ENCODE measurements at regions not wholly inside any gene's neighbourhood (a gene's known extent, or its start where the extent isn't known, plus 50 kb on each side); places are given as distances from the start of the nearest gene placed in this dataset.

DNA sequence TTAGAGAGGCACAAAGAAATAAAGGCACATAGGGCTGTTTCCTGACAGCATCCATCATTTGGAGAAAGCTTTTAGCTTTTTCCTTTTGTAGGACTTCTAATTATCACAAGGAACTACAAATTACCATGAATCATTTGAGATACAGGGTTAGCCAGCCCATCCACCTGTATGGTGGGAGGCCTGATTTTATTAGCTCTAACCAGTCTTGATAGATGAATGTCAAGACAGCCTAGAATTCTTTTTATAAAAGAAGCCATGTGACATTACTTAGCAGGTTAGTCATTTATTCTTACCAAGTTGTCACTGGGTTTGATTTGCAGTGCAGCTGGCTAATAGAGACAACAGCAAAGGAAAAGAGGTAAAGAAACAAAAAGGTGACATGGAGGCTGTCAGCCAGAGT is 618.1 kb downstream of the ZNF385D start:
- DNase-seq = no peak

DNA sequence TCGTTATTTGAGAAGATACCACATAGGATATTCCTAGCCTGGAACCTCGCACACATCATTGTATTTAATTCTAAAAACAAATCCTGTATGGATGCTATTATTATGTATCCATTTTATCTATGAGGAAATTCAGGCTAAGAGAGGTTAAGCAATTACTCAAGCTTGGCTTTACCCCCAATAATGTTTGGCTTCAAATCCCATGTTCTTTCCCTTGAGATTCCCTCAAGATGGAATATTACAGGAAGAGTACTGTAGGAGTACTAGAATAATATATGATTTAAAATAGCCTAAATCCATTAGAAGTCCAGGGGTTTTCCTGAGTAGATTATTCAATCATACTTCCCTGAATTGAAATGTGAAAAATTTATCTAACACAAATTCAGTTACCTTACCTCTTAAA is 630.2 kb downstream of the ZNF385D start:
- no peak for DNase-seq

DNA sequence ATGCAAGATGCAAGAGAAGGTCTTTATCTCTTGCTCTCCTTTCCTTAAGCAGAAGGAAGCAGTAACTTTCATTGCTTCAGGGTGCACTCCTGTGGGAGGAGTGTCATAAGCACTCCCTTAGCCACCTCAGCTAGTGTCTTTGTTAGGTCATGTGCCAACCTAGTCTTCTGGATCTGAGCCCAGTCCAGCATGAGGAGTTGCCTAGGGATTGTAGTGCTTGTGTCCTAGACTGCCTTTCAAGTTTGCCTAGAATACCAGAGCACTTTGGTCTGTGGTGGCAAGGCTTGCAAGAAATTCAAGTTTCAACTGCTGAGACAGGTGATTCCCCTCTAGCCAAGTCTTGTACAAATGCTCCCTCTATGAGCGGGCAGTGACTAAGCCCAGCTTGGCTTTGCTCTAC is 633.6 kb downstream of the ZNF385D start:
- DNase-seq = no peak

DNA sequence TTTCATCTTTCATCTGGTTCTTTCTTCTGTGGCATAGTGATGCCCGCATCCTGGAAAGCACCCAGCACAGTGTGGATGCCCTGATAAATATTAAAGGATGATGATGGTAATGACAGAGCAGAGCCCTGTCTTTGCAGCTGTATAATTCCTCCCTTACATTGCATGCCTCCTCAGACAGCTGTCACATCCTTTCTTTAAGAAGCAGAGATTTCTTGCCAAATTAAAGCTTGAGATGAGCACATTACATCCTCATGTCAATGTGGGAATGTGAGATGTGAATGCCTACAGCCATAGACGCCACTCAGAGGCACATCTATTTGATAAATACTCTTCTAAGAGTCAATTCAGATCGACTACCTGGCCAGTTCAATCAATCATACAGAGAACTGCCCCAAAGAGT is 642.0 kb downstream of the ZNF385D start:
- no peak for DNase-seq

DNA sequence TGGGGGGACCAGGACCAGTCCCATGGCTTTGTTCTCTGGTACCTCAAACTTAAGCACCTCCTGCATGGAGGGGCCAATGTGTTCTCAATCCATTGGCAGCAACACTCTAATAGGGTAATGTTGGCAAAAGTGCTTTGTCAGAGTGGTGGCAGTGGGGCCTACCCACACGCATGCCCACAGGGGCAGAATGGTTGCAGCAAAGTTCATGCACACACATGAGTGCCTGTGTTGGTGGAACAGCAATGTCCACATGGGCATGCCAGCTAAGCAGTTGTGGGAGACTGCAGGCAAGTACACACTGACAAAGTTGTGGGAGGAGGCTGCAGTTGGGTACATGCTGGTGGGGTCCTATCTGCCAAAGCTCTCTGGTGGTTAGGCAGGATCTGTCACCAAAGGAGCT is 645.2 kb downstream of the ZNF385D start:
- no peak for DNase-seq

DNA sequence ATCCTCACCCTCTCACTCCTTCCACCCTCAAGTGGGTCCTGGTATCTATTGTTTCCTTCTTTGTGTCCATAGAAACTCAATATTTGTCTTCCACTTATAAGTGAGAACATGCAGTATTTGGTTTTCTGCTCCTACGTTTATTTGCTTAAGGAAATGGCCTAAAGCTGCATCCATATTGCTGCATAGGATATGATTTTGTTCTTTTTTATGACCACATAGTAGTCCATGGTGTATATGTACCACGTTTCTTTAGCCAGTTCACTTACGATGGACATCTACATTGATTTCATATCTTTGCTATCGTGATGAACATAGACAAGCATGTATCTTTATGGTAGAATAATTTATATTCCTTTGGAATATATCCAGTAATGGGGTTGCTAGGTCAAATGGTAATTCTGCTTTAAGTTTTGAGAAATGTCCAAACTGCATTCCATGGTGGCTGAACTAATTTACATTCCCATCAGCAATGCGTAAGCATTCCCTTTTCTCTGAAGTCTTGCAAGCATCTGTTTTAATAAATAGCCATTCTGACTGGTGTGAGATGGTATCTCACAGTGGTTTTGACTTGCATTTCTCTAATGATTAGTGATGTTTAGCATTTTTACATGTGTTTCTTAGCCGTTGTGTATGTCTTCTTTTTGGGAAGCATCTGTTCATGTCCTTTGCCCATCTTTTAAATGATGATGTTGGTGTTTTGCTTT is 650.2 kb downstream of the ZNF385D start:
- no peak for DNase-seq

DNA sequence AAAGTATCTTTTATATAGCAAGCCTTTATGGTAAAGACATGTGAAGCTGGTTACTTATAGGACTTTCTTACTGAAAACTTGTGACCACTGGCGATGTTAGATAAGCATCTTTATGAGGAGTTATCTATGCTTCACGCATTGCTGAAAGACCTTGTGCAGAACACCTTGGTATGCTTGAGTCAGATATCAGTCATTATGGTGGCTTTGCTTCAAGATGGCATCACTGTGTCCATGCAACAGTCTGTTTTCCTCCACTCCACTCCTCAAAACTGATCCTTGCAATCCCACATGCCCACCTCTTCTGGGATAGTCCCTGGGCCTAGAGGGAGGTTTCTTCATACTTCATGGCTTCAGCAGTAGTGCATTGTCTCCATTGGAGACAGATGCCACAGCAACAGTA is 656.3 kb downstream of the ZNF385D start:
- DNase-seq = no peak

DNA sequence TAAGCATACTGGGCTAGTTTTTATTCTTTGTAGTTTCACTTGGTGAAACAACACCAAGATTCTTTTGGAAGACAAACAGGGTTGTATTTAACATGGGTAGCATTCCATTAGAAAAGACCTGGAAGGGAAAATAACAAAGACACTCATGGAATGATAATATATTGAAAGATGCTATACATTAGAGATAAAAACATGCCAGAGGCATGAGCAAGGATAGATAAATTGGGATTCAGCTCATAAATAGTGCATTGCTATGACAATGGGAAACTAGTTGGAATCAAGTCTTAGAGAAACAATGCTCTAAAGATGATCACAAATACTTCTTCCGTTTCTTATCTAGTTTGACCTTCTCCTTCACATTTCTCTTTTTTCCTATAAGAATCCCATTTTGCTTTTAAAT is 677.4 kb downstream of the ZNF385D start:
- no peak for DNase-seq

DNA sequence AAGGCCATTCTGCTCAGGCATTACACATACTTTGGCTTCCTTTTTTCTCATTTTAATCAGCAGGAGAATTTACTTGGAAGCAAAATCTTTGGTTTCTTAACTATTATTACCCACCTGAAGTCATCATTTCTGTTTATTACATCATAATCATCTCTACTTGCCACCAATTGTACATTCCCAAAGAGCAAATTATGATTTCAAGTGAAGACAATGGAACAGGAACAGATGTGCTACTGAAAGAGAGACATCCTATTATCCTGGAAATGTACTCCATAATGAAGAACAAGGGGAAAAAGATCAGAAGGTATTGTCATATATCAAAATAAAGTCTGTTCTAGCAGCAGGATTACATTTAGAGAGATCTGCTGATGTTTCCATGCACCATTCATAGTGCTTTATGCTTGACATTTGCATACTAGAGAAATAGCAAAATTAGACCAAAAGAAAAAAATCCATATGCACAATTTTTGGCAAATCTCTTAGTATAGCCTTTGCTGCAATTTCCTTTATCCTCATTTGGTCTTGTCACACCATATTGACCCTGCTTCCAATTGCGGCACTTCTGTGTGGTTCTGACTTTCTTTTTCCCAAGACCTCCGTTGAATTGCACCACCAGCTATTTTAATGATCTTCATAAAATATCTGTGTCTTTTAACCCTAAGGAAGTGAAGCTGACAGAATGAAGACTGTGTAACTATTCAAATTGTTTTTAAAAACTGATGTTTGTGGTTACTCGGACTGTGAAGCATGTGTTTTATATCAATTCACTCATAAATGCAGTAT is 683.8 kb downstream of the ZNF385D start:
- DNase-seq = no peak

DNA sequence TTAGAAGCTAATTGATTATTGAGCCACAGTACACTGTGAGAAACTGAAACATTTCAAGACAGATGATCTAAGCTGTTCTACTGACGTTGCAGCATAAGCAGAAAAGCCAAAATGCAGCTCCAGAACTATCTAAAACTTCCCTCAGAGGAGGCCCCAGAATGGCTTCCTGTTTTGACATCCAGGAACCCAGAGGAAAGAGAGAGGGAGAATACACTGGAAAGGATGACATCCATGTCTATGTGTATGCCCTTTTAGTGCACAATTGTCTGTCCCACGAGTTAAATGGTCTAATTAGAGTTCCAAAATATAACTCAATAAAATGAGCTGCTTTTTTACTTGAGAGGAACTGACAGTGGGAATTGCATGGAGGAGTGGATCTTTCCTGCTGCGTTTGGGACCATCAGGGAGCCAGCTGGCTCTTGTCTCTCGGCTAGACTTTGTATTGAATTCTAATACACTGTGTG is 688.1 kb downstream of the ZNF385D start:
- no peak for DNase-seq

DNA sequence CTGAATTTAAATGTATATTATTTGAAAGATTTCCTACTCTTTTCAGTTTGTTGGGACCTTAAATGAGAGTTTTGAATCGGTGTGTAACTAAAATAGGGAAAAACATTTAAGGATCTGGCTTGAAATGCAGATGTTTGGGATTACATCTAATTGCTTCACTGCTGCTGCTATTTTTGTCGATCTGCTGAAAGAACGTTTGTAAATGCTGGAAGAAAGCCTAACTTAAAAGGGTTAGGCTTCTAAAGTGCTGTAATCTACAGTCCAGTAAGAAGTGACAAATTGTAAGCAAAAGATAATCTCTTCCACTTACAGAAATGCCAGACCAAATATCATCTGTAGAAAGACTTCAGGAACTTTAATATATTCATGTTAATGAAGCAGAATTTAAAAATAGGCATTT is 691.6 kb downstream of the ZNF385D start:
- no peak for DNase-seq

DNA sequence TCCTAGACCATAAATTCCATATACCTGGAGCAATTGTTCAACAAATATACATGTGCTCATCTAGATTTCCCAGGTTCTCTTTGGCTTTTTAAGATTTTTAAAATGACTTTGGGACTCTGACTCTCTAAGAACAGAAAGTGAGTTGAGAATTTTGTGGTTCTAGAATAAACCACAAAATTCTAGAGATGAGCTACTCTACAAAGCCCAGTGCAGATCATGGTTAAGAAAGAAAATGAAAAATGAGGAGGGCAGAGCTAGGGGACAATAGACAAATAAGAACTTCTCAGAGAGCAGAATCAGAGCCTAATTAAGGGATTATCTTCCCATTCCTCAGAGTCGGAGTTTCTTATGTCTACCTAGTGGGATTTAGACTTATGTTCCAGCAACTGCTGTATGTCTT is 694.7 kb downstream of the ZNF385D start:
- DNase-seq = no peak

DNA sequence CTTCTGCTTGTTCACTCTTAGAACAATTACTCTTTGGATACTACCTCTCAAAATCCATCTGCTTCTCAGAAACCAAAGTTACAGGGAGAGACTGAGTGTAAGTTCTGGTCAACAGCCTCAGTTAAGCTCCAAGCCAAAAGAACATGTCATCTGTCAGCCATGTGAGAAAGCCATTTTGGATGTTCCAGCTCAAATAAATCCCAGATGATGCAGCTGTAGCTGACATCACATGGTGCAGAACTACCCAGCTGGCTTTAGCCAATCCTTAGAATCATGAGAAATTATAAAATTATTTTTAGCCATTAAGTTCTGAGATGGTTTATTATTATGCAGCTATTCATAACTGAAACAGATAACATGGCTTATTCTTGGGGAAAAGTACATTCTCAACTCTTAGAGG is 696.0 kb downstream of the ZNF385D start:
- no peak for DNase-seq

DNA sequence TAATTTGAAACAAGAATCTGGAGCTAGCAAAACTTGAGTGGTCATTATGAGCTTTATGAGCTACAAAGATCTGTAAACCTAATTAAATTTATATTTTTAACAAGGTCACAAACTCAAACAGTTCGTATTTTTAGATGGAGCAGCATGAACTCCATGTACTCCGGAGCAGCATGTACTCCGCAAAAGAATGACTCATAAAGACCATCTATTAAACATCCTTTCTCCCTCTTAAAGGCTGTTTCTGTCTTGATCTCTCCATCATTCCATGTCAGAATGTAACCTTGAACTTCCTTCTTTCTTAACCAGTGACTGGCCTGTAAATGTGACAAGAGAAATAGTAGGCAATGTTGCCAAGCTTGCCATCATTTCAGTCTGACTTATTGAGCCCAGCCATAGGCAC is 696.9 kb downstream of the ZNF385D start:
- DNase-seq = no peak

DNA sequence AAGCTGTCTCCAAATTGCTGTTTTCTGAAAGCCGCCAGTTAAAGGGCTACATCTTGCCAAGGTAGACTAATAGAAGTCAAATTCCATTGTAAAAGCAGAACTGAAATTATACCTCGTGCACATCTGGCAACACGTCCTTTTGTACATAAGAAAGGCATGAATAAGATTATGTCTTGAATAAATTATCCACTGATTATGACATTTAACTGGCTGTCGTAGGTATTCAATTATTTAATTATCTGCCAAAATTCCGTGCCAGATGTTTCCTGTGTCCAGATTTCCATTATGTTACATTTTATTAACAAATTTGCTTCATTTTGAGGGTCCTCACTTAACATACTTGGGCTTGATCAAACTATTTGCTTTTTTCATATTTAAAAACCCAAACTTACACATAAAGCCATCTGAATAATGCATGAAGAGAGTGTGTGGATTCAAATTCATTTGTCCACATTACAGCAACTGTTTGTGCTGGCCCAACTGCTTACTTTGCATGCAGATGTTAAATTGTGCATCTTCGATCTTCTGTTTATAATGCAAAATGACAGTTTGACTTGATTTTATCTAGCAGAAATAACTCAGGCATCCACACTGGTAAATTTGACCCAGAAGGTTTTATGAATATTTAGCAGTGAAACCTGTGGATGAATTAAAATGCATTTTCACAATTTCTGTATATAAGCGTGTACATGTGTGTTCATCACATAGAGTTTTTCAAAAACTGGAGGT is 701.5 kb downstream of the ZNF385D start:
- DNase-seq = no peak

DNA sequence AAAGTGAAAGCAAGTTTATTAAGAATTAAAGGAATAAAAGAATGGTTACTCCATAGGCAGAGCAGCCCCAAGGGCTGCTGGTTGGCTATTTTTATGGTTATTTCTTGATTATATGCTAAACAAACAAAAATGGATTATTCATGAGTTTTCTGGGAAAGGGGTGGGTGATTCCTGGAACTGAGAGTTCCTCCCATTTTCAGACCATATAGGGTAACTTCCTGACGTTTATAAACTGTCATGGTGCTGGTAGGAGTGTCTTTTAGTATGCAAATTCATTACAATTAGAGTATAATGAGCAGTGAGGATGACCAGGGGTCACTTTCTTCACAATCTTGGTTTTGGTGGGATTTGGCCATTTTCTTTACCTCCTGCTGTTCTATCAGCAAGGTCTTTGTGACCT is 707.9 kb downstream of the ZNF385D start:
- DNase-seq = no peak

DNA sequence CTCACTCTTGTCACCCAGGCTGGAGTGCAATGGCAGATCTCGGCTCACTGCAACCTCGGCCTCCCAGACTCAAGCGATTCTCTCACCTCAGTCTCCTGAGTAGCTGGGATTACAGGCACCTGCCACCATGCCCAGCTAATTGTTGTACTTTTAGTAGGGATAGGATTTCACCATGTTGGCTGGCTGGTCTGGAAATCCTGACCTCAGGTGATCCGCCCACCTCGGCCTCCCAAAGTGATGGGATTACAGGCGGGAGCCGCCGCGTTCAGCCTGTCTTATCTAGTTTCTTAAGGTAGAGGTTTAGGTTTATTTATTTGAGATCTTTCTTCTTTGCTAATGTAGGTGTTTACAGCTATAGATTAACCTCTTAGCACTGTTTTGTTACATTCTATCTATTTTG is 708.8 kb downstream of the ZNF385D start:
- no peak for DNase-seq

DNA sequence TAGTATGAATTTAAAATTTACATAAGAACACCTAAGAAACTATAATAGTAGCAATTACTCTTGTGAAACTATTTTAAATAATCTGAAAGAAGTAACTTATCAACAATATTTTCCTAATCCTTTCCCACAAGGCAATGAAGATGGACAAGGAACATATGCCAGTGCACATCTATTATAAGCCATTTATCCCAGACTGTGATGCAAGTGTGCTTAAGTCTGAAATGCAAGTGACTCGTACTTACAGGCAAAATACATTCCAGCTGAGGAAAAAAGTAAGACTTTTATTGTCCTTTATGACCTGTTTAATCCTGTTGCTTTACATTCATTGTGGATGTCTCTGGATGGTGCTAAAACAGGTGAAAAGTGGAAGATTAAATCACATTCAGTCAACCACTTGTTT is 709.4 kb downstream of the ZNF385D start:
- no peak for DNase-seq

DNA sequence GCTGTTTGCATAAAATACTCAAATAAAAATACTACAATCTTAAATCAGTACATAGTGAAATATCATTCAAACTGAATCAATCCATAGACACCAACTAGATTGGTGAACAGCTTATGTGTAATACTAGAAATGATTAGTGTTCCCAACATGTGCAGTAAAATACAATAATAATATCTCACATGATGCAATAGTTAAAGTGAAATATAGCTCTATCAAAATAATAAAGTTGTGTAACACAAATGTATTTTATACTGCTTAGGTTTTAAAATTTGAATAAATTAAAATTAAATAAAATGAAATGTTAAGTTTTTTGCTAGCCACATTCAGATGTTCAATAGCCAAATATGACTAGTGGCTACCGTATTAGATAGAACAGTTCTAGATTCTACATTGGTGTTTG is 714.1 kb downstream of the ZNF385D start:
- no peak for DNase-seq

DNA sequence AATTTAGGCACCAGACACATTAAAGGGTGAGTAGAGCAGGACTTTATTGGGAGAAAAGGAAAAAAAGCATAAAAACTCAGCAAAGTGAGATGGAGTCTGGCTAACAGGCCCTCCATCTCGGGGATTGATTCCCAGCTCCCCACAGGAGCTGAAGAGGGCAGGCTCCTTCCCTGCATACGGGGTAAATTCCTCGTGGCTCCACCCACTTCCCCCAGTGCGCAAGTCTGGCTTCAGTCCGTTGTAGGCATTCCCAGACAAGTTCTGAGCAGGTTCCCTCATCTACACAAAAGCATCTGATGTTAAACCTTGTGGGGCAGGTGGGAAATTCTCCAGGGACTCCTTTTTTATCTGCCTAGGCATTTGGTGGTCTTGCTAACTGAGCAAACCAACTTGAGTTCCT is 722.6 kb downstream of the ZNF385D start:
- no peak for DNase-seq

DNA sequence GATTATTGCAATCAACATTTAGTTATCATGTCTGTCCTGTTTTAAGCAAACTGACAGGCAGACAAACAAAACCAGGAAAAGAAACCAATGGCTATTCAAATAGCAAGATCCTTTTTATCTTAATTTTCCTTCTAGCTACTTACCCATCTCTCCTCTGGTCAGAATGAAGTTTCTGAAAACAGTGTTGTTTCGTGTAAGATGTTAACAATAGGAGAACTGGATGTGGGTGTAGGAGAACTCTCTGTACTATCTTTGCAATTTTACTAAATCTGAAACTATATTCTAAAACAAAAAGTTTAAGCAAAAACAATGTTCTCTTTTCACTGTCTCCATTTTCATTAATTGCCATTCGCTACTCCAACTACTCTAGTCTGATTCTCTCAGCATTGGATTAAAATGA is 726.4 kb downstream of the ZNF385D start:
- no peak for DNase-seq

DNA sequence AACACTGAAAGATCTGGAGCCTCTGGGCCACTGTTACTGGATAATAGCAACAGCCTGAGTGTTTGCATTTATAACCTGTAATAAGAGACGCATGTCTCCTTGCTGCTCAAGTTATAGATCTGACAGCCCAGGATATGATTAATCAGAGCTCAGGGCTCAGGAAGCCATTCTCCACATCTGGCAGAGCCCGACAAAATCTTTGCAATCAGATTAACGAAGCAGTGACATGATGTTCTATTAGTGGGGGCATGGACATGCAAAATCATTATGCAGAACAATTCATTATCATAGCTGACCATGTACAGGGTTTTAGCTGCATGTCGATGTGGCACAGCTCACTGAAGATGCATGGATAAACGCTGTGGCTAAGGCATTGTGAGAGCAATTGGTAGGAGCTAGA is 730.3 kb downstream of the ZNF385D start:
- DNase-seq = no peak

DNA sequence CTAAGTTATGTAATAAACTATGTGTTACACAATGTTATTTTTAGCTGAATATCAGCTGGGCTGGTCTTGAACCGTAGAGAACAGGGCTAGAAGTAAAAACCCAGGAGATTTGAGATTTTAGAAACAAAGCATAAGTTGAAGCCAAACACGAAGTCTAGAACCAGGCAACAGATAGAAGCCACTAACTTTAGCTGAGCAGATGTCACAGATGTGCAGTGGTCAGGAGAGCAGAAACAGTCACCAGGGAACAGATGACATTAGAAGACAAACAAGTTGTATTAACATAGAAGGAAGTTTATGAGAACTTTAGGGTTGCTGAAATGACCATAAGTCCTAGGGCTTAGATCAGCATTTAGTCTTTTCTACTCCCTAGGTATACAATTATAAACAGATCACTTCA is 731.0 kb downstream of the ZNF385D start:
- no peak for DNase-seq
